DMS153 treated with DMSO at 0.1 percent for 48 hours (cell line): ENCODE measurements at regions not wholly inside any gene's neighbourhood (a gene's known extent, or its start where the extent isn't known, plus 50 kb on each side); places are given as distances from the start of the nearest gene placed in this dataset.

Experiments used
- DNase-seq: peaks from one replicate; lab custom pipeline; 2025; ENCODE audit not compliant: unreplicated experiment; lab: John Stamatoyannopoulos, UW

- no peak for DNase-seq
Measured at GRCh38 chr11:119523539-119524157, 100.7 kb upstream of the THY1 start.

GRCh38 chr11:119522609-119523008 is 99.6 kb upstream of the THY1 start:
- DNase-seq = no peak

- DNase-seq = no peak
Measured at GRCh38 chr11:119521551-119521950, 98.6 kb upstream of the THY1 start.

- DNase-seq = peak; percentile 7
Measured at GRCh38 chr11:119520966-119521365, 98.0 kb upstream of the THY1 start.

GRCh38 chr11:119520400-119520799 is 97.4 kb upstream of the THY1 start:
- DNase-seq = no peak

GRCh38 chr11:119519796-119520195 is 96.8 kb upstream of the THY1 start:
- DNase-seq = no peak

GRCh38 chr11:119518746-119519730 is 96.1 kb upstream of the THY1 start:
- no peak for DNase-seq

GRCh38 chr11:119515771-119516400 is 92.9 kb upstream of the THY1 start:
- DNase-seq = no peak

- DNase-seq = no peak
Measured at GRCh38 chr11:119513806-119514170, 90.8 kb upstream of the THY1 start.

- no peak for DNase-seq
Measured at GRCh38 chr11:119513131-119513805, 90.3 kb upstream of the THY1 start.

GRCh38 chr11:119512369-119512768 is 89.4 kb upstream of the THY1 start:
- no peak for DNase-seq

- no peak for DNase-seq
Measured at GRCh38 chr11:119511614-119512306, 88.8 kb upstream of the THY1 start.

- DNase-seq = no peak
Measured at GRCh38 chr11:119509969-119510401, 87.0 kb upstream of the THY1 start.

GRCh38 chr11:119509282-119509841 is 86.4 kb upstream of the THY1 start:
- no peak for DNase-seq

GRCh38 chr11:119506436-119506835 is 83.5 kb upstream of the THY1 start:
- DNase-seq = no peak

GRCh38 chr11:119505861-119506260 is 82.9 kb upstream of the THY1 start:
- no peak for DNase-seq

GRCh38 chr11:119505071-119505470 is 82.1 kb upstream of the THY1 start:
- no peak for DNase-seq

GRCh38 chr11:119504371-119504770 is 81.4 kb upstream of the THY1 start:
- DNase-seq = no peak

GRCh38 chr11:119501777-119502405 is 78.9 kb upstream of the THY1 start:
- no peak for DNase-seq

GRCh38 chr11:119497717-119498116 is 74.7 kb upstream of the THY1 start:
- no peak for DNase-seq
